H4 (cell line): ENCODE measurements at regions not wholly inside any gene's neighbourhood (a gene's known extent, or its start where the extent isn't known, plus 50 kb on each side); places are given as distances from the start of the nearest gene placed in this dataset.
"Not testable (repeated sequence)": the region's sequence is repeated elsewhere in the genome, so short reads cannot be mapped to it uniquely, and the experiment has no call there.

ENCODE experiments used
- DNase-seq: peaks from one replicate; pipeline ENCODE4 v3.0.0-alpha.2; 2015; ENCODE audit warnings: low spot score

- no peak for DNase-seq
These were observed 169.5 kb upstream of the HAPLN1 start for GRCh38 chr5:83889971-83890745.

- DNase-seq = peak; percentile 16
These were observed 157.5 kb upstream of the HAPLN1 start for GRCh38 chr5:83877911-83878706.

- DNase-seq = no peak
These were observed 151.1 kb upstream of the HAPLN1 start for GRCh38 chr5:83871533-83872395.

- DNase-seq = no peak
These were observed 145.5 kb upstream of the HAPLN1 start for GRCh38 chr5:83866181-83866580.

- DNase-seq = no peak
These were observed 144.9 kb upstream of the HAPLN1 start for GRCh38 chr5:83865579-83865978.

- no peak for DNase-seq
These were observed 144.0 kb upstream of the HAPLN1 start for GRCh38 chr5:83864652-83865051.

- DNase-seq = no peak
These were observed 136.7 kb upstream of the HAPLN1 start for GRCh38 chr5:83857341-83857740.

GRCh38 chr5:83856881-83857280 lies 136.2 kb upstream of the HAPLN1 start:
- no peak for DNase-seq

- DNase-seq = not testable (repeated sequence)
These were observed 129.8 kb upstream of the HAPLN1 start for GRCh38 chr5:83850412-83850811.

- no peak for DNase-seq
These were observed 128.3 kb upstream of the HAPLN1 start for GRCh38 chr5:83848941-83849340.

- DNase-seq = no peak
These were observed 126.1 kb upstream of the HAPLN1 start for GRCh38 chr5:83846624-83847350.

- peak; percentile 93 for DNase-seq
These were observed 123.9 kb upstream of the HAPLN1 start for GRCh38 chr5:83844449-83845068.

GRCh38 chr5:83839788-83840187 lies 119.1 kb upstream of the HAPLN1 start:
- no peak for DNase-seq

- no peak for DNase-seq
These were observed 118.6 kb upstream of the HAPLN1 start for GRCh38 chr5:83839256-83839655.

GRCh38 chr5:83837265-83837907 lies 116.7 kb upstream of the HAPLN1 start:
- DNase-seq = no peak

- no peak for DNase-seq
These were observed 113.7 kb upstream of the HAPLN1 start for GRCh38 chr5:83834306-83834705.

- DNase-seq = no peak
These were observed 111.2 kb upstream of the HAPLN1 start for GRCh38 chr5:83831834-83832233.

GRCh38 chr5:83827111-83827557 lies 106.5 kb upstream of the HAPLN1 start:
- peak; percentile 15 for DNase-seq

- DNase-seq = no peak
These were observed 96.9 kb upstream of the HAPLN1 start for GRCh38 chr5:83817591-83817990.

- DNase-seq = no peak
These were observed 95.0 kb upstream of the HAPLN1 start for GRCh38 chr5:83815661-83816060.
